Progenitor cell of endocrine pancreas (in vitro differentiated cells): ENCODE measurements at regions not wholly inside any gene's neighbourhood (a gene's known extent, or its start where the extent isn't known, plus 50 kb on each side); places are given as distances from the start of the nearest gene placed in this dataset.
A peak's percentile ranks its signal among the peaks of the same experiment; 100 is the strongest.
"Not testable (repeated sequence)": the region's sequence is repeated elsewhere in the genome, so short reads cannot be mapped to it uniquely, and the experiment has no call there.

Experiments used
- DNase-seq: peaks from one replicate; pipeline ENCODE4 v3.0.0; 2021; ENCODE audit warnings: low spot score; ENCODE audit not compliant: unreplicated experiment
- H3K27ac Mint-ChIP-seq: 2 replicates; pipeline ENCODE4 v1.8.0; 2021; ENCODE audit warnings: mild to moderate bottlenecking, moderate library complexity, mixed read lengths
- H3K27me3 Mint-ChIP-seq: 2 replicates; pipeline ENCODE4 v1.8.0; 2021; ENCODE audit warnings: mixed read lengths
- H3K36me3 Mint-ChIP-seq: 2 replicates; pipeline ENCODE4 v1.8.0; 2022; ENCODE audit warnings: mixed read lengths; ENCODE audit not compliant: insufficient read depth
- H3K4me1 Mint-ChIP-seq: 2 replicates; pipeline ENCODE4 v1.8.0; 2021; ENCODE audit warnings: low read depth, mixed read lengths
- H3K4me3 Mint-ChIP-seq: 2 replicates; pipeline ENCODE4 v1.8.0; 2021; ENCODE audit warnings: low read depth, mild to moderate bottlenecking, moderate library complexity, mixed read lengths
- H3K9me3 Mint-ChIP-seq: 2 replicates; pipeline ENCODE4 v1.8.0; 2021; ENCODE audit warnings: low read depth, mixed read lengths
- CTCF ChIP-seq: fragments of 200-600 bp; sonication (generic); IDR thresholded peaks from one replicate; pipeline ENCODE4 v1.5.0; 2021; ENCODE audit warnings: antibody characterized with exemption, mild to moderate bottlenecking; ENCODE audit not compliant: unreplicated experiment

- H3K27me3 Mint-ChIP-seq, H3K4me1 Mint-ChIP-seq, DNase-seq, H3K9me3 Mint-ChIP-seq, H3K4me3 Mint-ChIP-seq, H3K27ac Mint-ChIP-seq, H3K36me3 Mint-ChIP-seq: not testable (repeated sequence)
These were observed 63.8 kb downstream of the SPANXA1 start for GRCh38 chrX:141520750-141521149.

GRCh38 chrX:141475788-141476187, 108.8 kb downstream of the SPANXA1 start:
- DNase-seq, H3K4me1 Mint-ChIP-seq, H3K9me3 Mint-ChIP-seq, H3K4me3 Mint-ChIP-seq, H3K27ac Mint-ChIP-seq, H3K36me3 Mint-ChIP-seq, H3K27me3 Mint-ChIP-seq: not testable (repeated sequence)

- Mint-ChIP-seq H3K27ac (no peak overlapping the region), H3K27me3 (no peaks in the 10 kb centered on the region), H3K9me3 (peaks cover 13% of the 10 kb centered on the region), H3K4me3 (no peak overlapping the region), H3K36me3 (no peaks in the 10 kb centered on the region), H3K4me1 (no peaks in the 10 kb centered on the region)
- no peak for DNase-seq
- TF ChIP-seq CTCF, result no peak
These were observed 115.1 kb downstream of the SPANXA1 start for GRCh38 chrX:141469469-141469868.

- Mint-ChIP-seq H3K4me1 (no peaks in the 10 kb centered on the region), H3K4me3 (no peak overlapping the region), H3K9me3 (peaks cover 13% of the 10 kb centered on the region), H3K36me3 (no peaks in the 10 kb centered on the region), H3K27me3 (no peaks in the 10 kb centered on the region), H3K27ac (no peak overlapping the region)
- no peak for TF ChIP-seq CTCF
- DNase-seq, result no peak
These were observed 115.6 kb downstream of the SPANXA1 start for GRCh38 chrX:141468940-141469339.

GRCh38 chrX:141467442-141467841, 117.1 kb downstream of the SPANXA1 start:
- H3K4me1 Mint-ChIP-seq, result no peaks in the 10 kb centered on the region
- peak; percentile 32 for TF ChIP-seq CTCF
- H3K27ac Mint-ChIP-seq, result no peak overlapping the region
- no peaks in the 10 kb centered on the region for H3K27me3 Mint-ChIP-seq
- H3K9me3 Mint-ChIP-seq, result peaks cover 13% of the 10 kb centered on the region
- no peak for DNase-seq
- H3K36me3 Mint-ChIP-seq, result no peaks in the 10 kb centered on the region
- no peak overlapping the region for H3K4me3 Mint-ChIP-seq

- Mint-ChIP-seq H3K27ac (no peak overlapping the region), H3K9me3 (peaks cover 7% of the 10 kb centered on the region), H3K4me3 (no peak overlapping the region), H3K36me3 (no peaks in the 10 kb centered on the region), H3K4me1 (no peaks in the 10 kb centered on the region), H3K27me3 (no peaks in the 10 kb centered on the region)
- DNase-seq, result no peak
- no peak for TF ChIP-seq CTCF
These were observed 129.4 kb downstream of the SPANXA1 start for GRCh38 chrX:141455103-141455502.
